Erythroblast (primary cell): ENCODE measurements at regions not wholly inside any gene's neighbourhood (a gene's known extent, or its start where the extent isn't known, plus 50 kb on each side); places are given as distances from the start of the nearest gene placed in this dataset.

Source experiments
- GATA1 ChIP-seq: IDR thresholded peaks from 2 replicates; pipeline ENCODE4 v1.6.1; 2011; ENCODE audit warnings: low read depth, mild to moderate bottlenecking, control low read depth, low read length, moderate library complexity
- POLR2A ChIP-seq: IDR thresholded peaks from 2 replicates; pipeline ENCODE4 v1.6.1; 2011; ENCODE audit warnings: mild to moderate bottlenecking, low read length

GRCh38 chr13:32951580-32951979 is 64.6 kb upstream of the KL start:
- TF ChIP-seq POLR2A (no peak), GATA1 (no peak)
